ENCODE measurements at regions not wholly inside any gene's neighbourhood (a gene's known extent, or its start where the extent isn't known, plus 50 kb on each side); places are given as distances from the start of the nearest gene placed in this dataset.

GRCh38 chrX:123085311-123085940 lies 98.7 kb upstream of the GRIA3 start:
- DNase-seq (ENCODE audit: low read depth) = no peak
- H3K4me3 ChIP-seq (ENCODE audit: low read depth, low read length) = no peak overlapping the region
- CTCF ChIA-PET = no interaction called here
- H3K27me3 ChIP-seq (ENCODE audit: control insufficient read depth, insufficient read depth, low read length) = no peaks in the 10 kb centered on the region
- no peaks in the 10 kb centered on the region for H3K36me3 ChIP-seq (ENCODE audit: control insufficient read depth, insufficient read depth, low read length)
- POLR2A ChIA-PET = no interaction called here
- no peak for TF ChIP-seq CTCF (IDR thresholded peaks at IDR 0.05; ENCODE audit: insufficient read depth, low read depth, low read length)

GRCh38 chrX:123086768-123087167 lies 97.3 kb upstream of the GRIA3 start:
- DNase-seq (ENCODE audit: low read depth) = no peak
- no peaks in the 10 kb centered on the region for H3K36me3 ChIP-seq (ENCODE audit: control insufficient read depth, insufficient read depth, low read length)
- no peak for TF ChIP-seq CTCF (IDR thresholded peaks at IDR 0.05; ENCODE audit: insufficient read depth, low read depth, low read length)
- POLR2A ChIA-PET = no interaction called here
- no peaks in the 10 kb centered on the region for H3K27me3 ChIP-seq (ENCODE audit: control insufficient read depth, insufficient read depth, low read length)
- CTCF ChIA-PET = no interaction called here
- H3K4me3 ChIP-seq (ENCODE audit: low read depth, low read length) = no peak overlapping the region

- Histone ChIP-seq H3K27me3 (ENCODE audit: control insufficient read depth, insufficient read depth, low read length) (no peaks in the 10 kb centered on the region), H3K4me3 (ENCODE audit: low read depth, low read length) (no peak overlapping the region), H3K36me3 (ENCODE audit: control insufficient read depth, insufficient read depth, low read length) (no peaks in the 10 kb centered on the region)
- POLR2A ChIA-PET = no interaction called here
- CTCF ChIA-PET = no interaction called here
- peak; percentile 14 for DNase-seq (ENCODE audit: low read depth)
- no peak for TF ChIP-seq CTCF (IDR thresholded peaks at IDR 0.05; ENCODE audit: insufficient read depth, low read depth, low read length)
These were observed 96.8 kb upstream of the GRIA3 start for GRCh38 chrX:123087326-123087725.

DNA sequence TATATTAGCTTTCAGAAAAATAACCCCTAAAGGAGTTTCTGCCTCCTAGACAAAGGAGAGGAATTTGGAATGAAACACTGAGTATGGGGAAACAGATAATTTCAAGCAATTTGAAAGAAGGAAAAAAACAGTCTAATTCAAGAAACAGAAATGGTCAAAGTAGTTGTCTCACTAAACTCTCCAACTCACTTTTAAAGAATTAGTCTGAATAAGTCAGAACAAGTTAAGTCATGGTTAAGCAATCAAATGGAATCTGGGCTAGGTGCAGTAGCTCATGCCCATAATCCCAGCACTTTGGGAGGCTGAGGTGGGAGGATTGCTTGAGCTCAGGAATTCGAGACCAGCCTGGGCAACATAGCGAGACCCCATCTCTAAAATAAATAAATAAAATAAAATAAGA lies 95.7 kb upstream of the GRIA3 start:
- Histone ChIP-seq H3K36me3 (ENCODE audit: control insufficient read depth, insufficient read depth, low read length) (no peaks in the 10 kb centered on the region), H3K4me3 (ENCODE audit: low read depth, low read length) (no peak overlapping the region), H3K27me3 (ENCODE audit: control insufficient read depth, insufficient read depth, low read length) (no peaks in the 10 kb centered on the region)
- no peak for TF ChIP-seq CTCF (IDR thresholded peaks at IDR 0.05; ENCODE audit: insufficient read depth, low read depth, low read length)
- DNase-seq (ENCODE audit: low read depth) = no peak
- ChIA-PET CTCF (no interaction called here), POLR2A (interaction anchor here (0.6 kb wide), 1 partner anchor 10 kb away, joined by 6 read pairs; no protein-coding TSS in a partner anchor)

DNA sequence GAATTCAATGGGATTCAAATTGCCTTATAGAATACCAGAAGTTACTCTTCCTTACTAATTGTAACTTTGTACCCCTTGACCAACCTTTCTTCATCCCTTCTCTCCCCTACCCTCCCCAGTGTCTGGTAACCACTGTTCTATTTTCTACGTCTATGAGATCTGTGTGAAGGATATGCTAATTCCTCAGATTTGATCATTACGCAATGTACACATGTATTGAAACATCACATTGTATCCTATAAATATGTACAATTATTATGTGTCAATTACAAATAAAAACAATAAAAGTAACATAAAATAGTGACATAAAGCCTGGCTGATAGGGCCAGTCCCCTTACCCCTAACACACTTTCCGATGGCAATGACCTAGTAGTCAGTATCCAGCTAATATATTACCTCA lies 95.1 kb upstream of the GRIA3 start:
- ChIA-PET POLR2A (no interaction called here), CTCF (no interaction called here)
- no peaks in the 10 kb centered on the region for H3K27me3 ChIP-seq (ENCODE audit: control insufficient read depth, insufficient read depth, low read length)
- H3K4me3 ChIP-seq (ENCODE audit: low read depth, low read length) = no peak overlapping the region
- no peak for DNase-seq (ENCODE audit: low read depth)
- no peaks in the 10 kb centered on the region for H3K36me3 ChIP-seq (ENCODE audit: control insufficient read depth, insufficient read depth, low read length)
- TF ChIP-seq CTCF (IDR thresholded peaks at IDR 0.05; ENCODE audit: insufficient read depth, low read depth, low read length) = no peak
